Activated B cell treated with CpG ODN at 0.5 μM for 24 hours (primary cell): ENCODE measurements at regions not wholly inside any gene's neighbourhood (a gene's known extent, or its start where the extent isn't known, plus 50 kb on each side); places are given as distances from the start of the nearest gene placed in this dataset.

Source experiments
- ATAC-seq: fragments of 200-7000 bp; cut with Tn5 transposase; one replicate; pipeline ENCODE4 v1.10.0; 2021; ENCODE audit warnings: low read depth, mild to moderate bottlenecking, moderate library complexity
- CTCF ChIA-PET: fragments of 350-600 bp; sonication (Branson Sonifier 250); formaldehyde crosslinking; loops from one replicate; lab custom pipeline; 2021; ENCODE audit warnings: antibody characterized with exemption; lab: Charles Lee
- POLR2A ChIA-PET: fragments of 350-600 bp; sonication (Branson Sonifier 250); formaldehyde crosslinking; loops from one replicate; lab custom pipeline; 2021; ENCODE audit warnings: antibody characterized with exemption; lab: Charles Lee
- DNase-seq: peaks from one replicate; pipeline ENCODE4 v3.0.0; 2022
- H3K27ac Mint-ChIP-seq: one replicate; pipeline ENCODE4 v1.8.0; 2020; ENCODE audit warnings: mixed read lengths
- H3K27me3 Mint-ChIP-seq: one replicate; pipeline ENCODE4 v1.8.0; 2021; ENCODE audit warnings: mixed read lengths
- H3K36me3 Mint-ChIP-seq: one replicate; pipeline ENCODE4 v1.8.0; 2021; ENCODE audit warnings: low read depth, mixed read lengths
- H3K4me1 Mint-ChIP-seq: one replicate; pipeline ENCODE4 v1.8.0; 2021; ENCODE audit warnings: mixed read lengths
- H3K4me3 Mint-ChIP-seq: one replicate; pipeline ENCODE4 v1.8.0; 2020; ENCODE audit warnings: mild to moderate bottlenecking, mixed read lengths
- H3K9me3 Mint-ChIP-seq: one replicate; pipeline ENCODE4 v1.8.0; 2020; ENCODE audit warnings: mixed read lengths
- intact Hi-C: fragments of 100-400 bp; cut with micrococcal nuclease; formaldehyde crosslinking; loops from one replicate; pipeline ENCODE4 v1.15.1; 2024
- TF ChIP-seq, protein P1 (sequence below): fragments of 200-600 bp; IDR thresholded peaks from one replicate; pipeline ENCODE4 v1.8.0; 2022; ENCODE audit warnings: antibody characterized with exemption, mild to moderate bottlenecking

DNA sequence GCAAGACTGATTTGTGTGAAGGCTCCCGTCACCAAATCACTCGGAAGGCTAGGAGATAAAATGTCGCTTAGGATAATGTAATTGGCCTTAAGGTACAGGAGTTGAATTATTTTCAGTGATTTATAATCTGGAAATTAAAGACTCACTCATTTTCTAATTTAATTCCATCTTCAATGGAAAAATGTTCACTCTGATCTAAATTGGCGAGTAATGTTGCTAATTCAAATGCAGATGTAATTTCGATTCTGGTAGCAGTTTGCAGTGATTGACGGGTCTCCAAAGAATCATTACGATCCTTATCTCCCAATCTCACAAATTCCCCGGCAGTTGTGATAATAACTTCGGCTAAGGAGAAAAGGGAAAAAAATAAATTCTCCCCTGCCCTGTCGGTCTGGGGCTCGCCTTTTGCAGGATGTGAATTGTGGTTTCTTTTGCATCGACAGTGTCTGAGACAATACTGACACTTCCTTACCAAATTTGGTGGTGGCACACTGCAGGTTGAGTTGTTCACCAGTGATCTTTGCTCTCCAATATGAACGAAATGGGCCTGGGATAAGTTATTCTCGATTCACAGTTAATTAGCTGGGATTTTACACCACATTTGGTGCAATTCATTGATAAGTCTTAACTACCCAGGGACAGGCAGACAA is 215.1 kb upstream of the GPR26 start:
- POLR2A ChIA-PET = no interaction called here
- CTCF ChIA-PET = no interaction called here
- TF ChIP-seq, protein P1, sequence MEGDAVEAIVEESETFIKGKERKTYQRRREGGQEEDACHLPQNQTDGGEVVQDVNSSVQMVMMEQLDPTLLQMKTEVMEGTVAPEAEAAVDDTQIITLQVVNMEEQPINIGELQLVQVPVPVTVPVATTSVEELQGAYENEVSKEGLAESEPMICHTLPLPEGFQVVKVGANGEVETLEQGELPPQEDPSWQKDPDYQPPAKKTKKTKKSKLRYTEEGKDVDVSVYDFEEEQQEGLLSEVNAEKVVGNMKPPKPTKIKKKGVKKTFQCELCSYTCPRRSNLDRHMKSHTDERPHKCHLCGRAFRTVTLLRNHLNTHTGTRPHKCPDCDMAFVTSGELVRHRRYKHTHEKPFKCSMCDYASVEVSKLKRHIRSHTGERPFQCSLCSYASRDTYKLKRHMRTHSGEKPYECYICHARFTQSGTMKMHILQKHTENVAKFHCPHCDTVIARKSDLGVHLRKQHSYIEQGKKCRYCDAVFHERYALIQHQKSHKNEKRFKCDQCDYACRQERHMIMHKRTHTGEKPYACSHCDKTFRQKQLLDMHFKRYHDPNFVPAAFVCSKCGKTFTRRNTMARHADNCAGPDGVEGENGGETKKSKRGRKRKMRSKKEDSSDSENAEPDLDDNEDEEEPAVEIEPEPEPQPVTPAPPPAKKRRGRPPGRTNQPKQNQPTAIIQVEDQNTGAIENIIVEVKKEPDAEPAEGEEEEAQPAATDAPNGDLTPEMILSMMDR = no peak
- DNase-seq (no peak), ATAC-seq (no peak)
- Mint-ChIP-seq H3K4me1 (no peaks in the 10 kb centered on the region), H3K36me3 (no peaks in the 10 kb centered on the region), H3K4me3 (no peak overlapping the region), H3K27ac (no peak overlapping the region), H3K9me3 (no peaks in the 10 kb centered on the region), H3K27me3 (peaks cover 4% of the 10 kb centered on the region)
- intact Hi-C loops = no loop called here

DNA sequence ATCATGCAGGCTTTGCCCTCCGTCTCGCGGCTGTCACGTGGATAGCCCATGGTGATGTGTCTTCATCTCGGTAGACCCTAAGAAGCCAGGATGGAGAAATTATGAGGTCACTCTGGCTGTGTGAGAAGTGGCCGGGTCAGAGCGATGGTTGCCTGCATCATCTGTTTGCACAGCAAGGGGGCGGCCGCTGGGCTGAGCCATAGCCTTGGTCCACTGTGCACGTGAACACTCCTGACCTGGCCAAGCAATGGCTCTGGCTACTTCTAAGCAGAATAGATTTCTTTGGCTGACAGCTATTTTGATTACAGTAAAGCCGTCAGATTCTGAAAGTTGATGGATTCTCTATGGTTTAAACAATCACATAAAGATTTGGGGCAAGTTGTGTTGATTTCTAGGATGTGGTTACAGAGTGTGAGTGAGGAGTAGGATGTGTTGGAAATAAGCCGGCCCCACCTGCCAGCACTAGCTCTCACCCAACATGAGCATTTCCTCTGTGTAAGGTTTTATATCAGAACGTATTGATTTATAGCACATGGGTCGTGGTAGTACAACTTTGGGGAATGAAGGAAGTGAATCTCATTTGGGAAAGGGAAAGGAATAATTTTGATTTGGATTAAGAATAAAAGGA is 214.4 kb upstream of the GPR26 start:
- intact Hi-C loops = no loop called here
- no peaks in the 10 kb centered on the region for H3K36me3 Mint-ChIP-seq
- CTCF ChIA-PET = no interaction called here
- H3K27ac Mint-ChIP-seq = no peak overlapping the region
- H3K9me3 Mint-ChIP-seq = no peaks in the 10 kb centered on the region
- POLR2A ChIA-PET = no interaction called here
- H3K4me1 Mint-ChIP-seq = no peaks in the 10 kb centered on the region
- H3K27me3 Mint-ChIP-seq = peaks cover 4% of the 10 kb centered on the region
- H3K4me3 Mint-ChIP-seq = no peak overlapping the region
- ATAC-seq (no peak), DNase-seq (no peak)
- TF ChIP-seq, protein P1 = no peak

DNA sequence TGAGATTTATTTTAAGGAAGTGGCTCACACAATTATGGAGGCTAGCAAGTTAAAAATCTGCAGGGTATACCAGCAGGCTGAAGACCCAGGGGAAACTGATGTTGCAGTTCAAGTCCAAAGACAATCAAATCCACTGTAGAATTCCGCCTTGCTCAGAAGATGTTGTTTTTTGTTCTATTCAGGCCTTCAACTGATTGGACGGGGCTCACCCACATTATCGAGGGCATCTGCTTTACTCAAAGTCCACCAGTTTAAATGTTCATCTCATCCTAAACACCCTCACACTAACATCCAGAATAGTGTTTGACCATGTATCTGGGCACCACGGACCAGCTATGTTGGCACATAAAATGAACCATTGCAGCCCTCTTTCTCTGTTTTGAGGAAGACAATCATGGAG is 211.2 kb upstream of the GPR26 start:
- intact Hi-C loops = no loop called here
- no peak for ATAC-seq
- TF ChIP-seq, protein P1 = no peak
- no peak for DNase-seq
- Mint-ChIP-seq H3K4me1 (peaks cover 5% of the 10 kb centered on the region), H3K4me3 (no peak overlapping the region), H3K36me3 (no peaks in the 10 kb centered on the region), H3K27me3 (peaks cover 3% of the 10 kb centered on the region), H3K27ac (no peak overlapping the region), H3K9me3 (no peaks in the 10 kb centered on the region)
- POLR2A ChIA-PET = no interaction called here
- CTCF ChIA-PET = no interaction called here

DNA sequence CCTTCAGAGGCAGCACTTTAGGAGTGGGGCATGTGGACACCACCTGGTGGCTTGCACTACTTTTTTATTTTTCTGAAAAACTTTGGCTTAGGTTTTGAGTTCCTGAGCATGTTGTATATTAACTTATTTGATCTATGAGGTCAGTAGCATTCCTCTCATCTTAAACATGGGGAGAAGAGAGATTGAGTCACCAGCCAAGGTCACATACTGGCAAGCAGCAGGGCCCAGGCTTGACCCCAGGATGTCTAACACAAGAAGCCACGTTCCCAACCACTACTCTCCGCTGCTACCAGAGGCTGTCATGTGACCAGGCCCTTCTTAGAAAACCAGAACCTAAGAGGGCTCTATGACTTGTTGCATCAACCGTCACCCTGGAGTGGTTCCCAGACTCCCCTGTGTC is 210.3 kb upstream of the GPR26 start:
- Mint-ChIP-seq H3K36me3 (no peaks in the 10 kb centered on the region), H3K4me3 (no peak overlapping the region), H3K9me3 (no peaks in the 10 kb centered on the region), H3K27ac (no peak overlapping the region), H3K27me3 (peaks cover 3% of the 10 kb centered on the region), H3K4me1 (peaks cover 5% of the 10 kb centered on the region)
- DNase-seq (no peak), ATAC-seq (no peak)
- intact Hi-C loops = no loop called here
- TF ChIP-seq, protein P1 = no peak
- ChIA-PET POLR2A (no interaction called here), CTCF (no interaction called here)

DNA sequence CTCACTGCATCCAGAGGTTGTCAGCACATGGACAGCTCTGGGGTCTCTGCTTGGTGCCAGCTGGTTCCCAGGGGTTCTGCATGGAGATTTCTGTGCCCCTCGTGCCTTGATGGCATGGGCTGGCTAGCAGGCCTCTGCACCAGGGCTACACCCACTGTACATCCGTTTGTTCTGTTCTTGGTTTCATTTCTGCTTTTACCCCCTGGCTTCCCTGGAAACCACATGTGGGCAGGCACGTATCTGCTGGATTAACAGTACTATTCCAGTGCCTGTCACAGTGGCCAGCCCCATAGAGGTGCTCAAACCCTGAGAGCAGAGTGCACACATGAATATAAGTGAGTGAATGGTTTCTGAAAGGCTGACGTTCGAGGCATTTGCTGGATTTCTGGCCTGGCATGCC is 207.2 kb upstream of the GPR26 start:
- peaks cover 5% of the 10 kb centered on the region for H3K4me1 Mint-ChIP-seq
- ATAC-seq = no peak
- TF ChIP-seq, protein P1 = no peak
- H3K27me3 Mint-ChIP-seq = no peaks in the 10 kb centered on the region
- POLR2A ChIA-PET = no interaction called here
- no peaks in the 10 kb centered on the region for H3K36me3 Mint-ChIP-seq
- intact Hi-C loops = no loop called here
- H3K4me3 Mint-ChIP-seq = no peak overlapping the region
- CTCF ChIA-PET = no interaction called here
- DNase-seq = no peak
- no peak overlapping the region for H3K27ac Mint-ChIP-seq
- H3K9me3 Mint-ChIP-seq = no peaks in the 10 kb centered on the region
